Activated T-helper 2 cell treated with anti-CD3 and anti-CD28 coated beads, Interferon-gamma antibody, Interleukin-2, Interleukin-4, amounts not matched to agents 10 μg/mL and 5 μg/mL and 100 μg/mL, durations not matched to agents 14 hours and 24 hours and 36 hours (primary cell): ENCODE measurements at regions not wholly inside any gene's neighbourhood (a gene's known extent, or its start where the extent isn't known, plus 50 kb on each side); places are given as distances from the start of the nearest gene placed in this dataset.

Experiments
- DNase-seq: peaks from one replicate; pipeline ENCODE4 v3.0.0; 2021; ENCODE audit warnings: low spot score
- H3K27ac Mint-ChIP-seq: one replicate; pipeline ENCODE4 v1.8.0; 2021; ENCODE audit warnings: mixed read lengths
- H3K27me3 Mint-ChIP-seq: one replicate; pipeline ENCODE4 v1.8.0; 2021; ENCODE audit warnings: low read depth, mixed read lengths
- H3K36me3 Mint-ChIP-seq: one replicate; pipeline ENCODE4 v1.8.0; 2021; ENCODE audit warnings: low read depth, mixed read lengths
- H3K4me1 Mint-ChIP-seq: one replicate; pipeline ENCODE4 v1.8.0; 2021; ENCODE audit warnings: low read depth, mixed read lengths
- H3K4me3 Mint-ChIP-seq: one replicate; pipeline ENCODE4 v1.8.0; 2021; ENCODE audit warnings: low read depth, mild to moderate bottlenecking, moderate library complexity, mixed read lengths
- H3K9me3 Mint-ChIP-seq: one replicate; pipeline ENCODE4 v1.8.0; 2021; ENCODE audit warnings: mixed read lengths
- intact Hi-C: fragments of 100-400 bp; cut with micrococcal nuclease; formaldehyde crosslinking; loops from one replicate; pipeline ENCODE4 v1.15.1; 2023

- H3K4me1 Mint-ChIP-seq = peaks cover 2% of the 10 kb centered on the region
- no peaks in the 10 kb centered on the region for H3K27me3 Mint-ChIP-seq
- H3K9me3 Mint-ChIP-seq = peaks cover 6% of the 10 kb centered on the region
- intact Hi-C loops = no loop called here
- H3K27ac Mint-ChIP-seq = no peak overlapping the region
- H3K4me3 Mint-ChIP-seq = no peak overlapping the region
- no peak for DNase-seq
- H3K36me3 Mint-ChIP-seq = no peaks in the 10 kb centered on the region
These were observed 73.4 kb upstream of the GSE1 start for GRCh38 chr16:85539629-85540291.

- Mint-ChIP-seq H3K36me3 (no peaks in the 10 kb centered on the region), H3K9me3 (peaks cover 6% of the 10 kb centered on the region), H3K27ac (no peak overlapping the region), H3K27me3 (no peaks in the 10 kb centered on the region), H3K4me3 (no peak overlapping the region), H3K4me1 (no peaks in the 10 kb centered on the region)
- intact Hi-C loops = no loop called here
- DNase-seq = no peak
These were observed 71.9 kb upstream of the GSE1 start for GRCh38 chr16:85541181-85541580.

GRCh38 chr16:85541619-85541979, 71.5 kb upstream of the GSE1 start:
- intact Hi-C loops = no loop called here
- Mint-ChIP-seq H3K4me3 (no peak overlapping the region), H3K4me1 (no peaks in the 10 kb centered on the region), H3K36me3 (no peaks in the 10 kb centered on the region), H3K27me3 (no peaks in the 10 kb centered on the region), H3K9me3 (peaks cover 6% of the 10 kb centered on the region), H3K27ac (no peak overlapping the region)
- no peak for DNase-seq

- intact Hi-C loops = no loop called here
- no peaks in the 10 kb centered on the region for H3K36me3 Mint-ChIP-seq
- H3K4me3 Mint-ChIP-seq = no peak overlapping the region
- no peaks in the 10 kb centered on the region for H3K4me1 Mint-ChIP-seq
- no peaks in the 10 kb centered on the region for H3K27me3 Mint-ChIP-seq
- peaks cover 6% of the 10 kb centered on the region for H3K9me3 Mint-ChIP-seq
- no peak overlapping the region for H3K27ac Mint-ChIP-seq
- no peak for DNase-seq
These were observed 70.9 kb upstream of the GSE1 start for GRCh38 chr16:85541980-85542900.

- Mint-ChIP-seq H3K4me1 (no peaks in the 10 kb centered on the region), H3K27ac (no peak overlapping the region), H3K9me3 (peaks cover 6% of the 10 kb centered on the region), H3K27me3 (no peaks in the 10 kb centered on the region), H3K36me3 (no peaks in the 10 kb centered on the region), H3K4me3 (no peak overlapping the region)
- DNase-seq = no peak
- intact Hi-C loops = no loop called here
These were observed 69.6 kb upstream of the GSE1 start for GRCh38 chr16:85543536-85543935.

- intact Hi-C loops = no loop called here
- Mint-ChIP-seq H3K27me3 (no peaks in the 10 kb centered on the region), H3K4me1 (no peaks in the 10 kb centered on the region), H3K36me3 (no peaks in the 10 kb centered on the region), H3K9me3 (peaks cover 6% of the 10 kb centered on the region), H3K4me3 (no peak overlapping the region), H3K27ac (no peak overlapping the region)
- no peak for DNase-seq
These were observed 69.1 kb upstream of the GSE1 start for GRCh38 chr16:85544016-85544415.

GRCh38 chr16:85544668-85545067, 68.5 kb upstream of the GSE1 start:
- no peak overlapping the region for H3K27ac Mint-ChIP-seq
- no peak overlapping the region for H3K4me3 Mint-ChIP-seq
- no peaks in the 10 kb centered on the region for H3K27me3 Mint-ChIP-seq
- H3K9me3 Mint-ChIP-seq = peaks cover 4% of the 10 kb centered on the region
- DNase-seq = no peak
- intact Hi-C loops = no loop called here
- H3K4me1 Mint-ChIP-seq = no peaks in the 10 kb centered on the region
- H3K36me3 Mint-ChIP-seq = no peaks in the 10 kb centered on the region

GRCh38 chr16:85545227-85545818, 67.8 kb upstream of the GSE1 start:
- no peaks in the 10 kb centered on the region for H3K36me3 Mint-ChIP-seq
- DNase-seq = no peak
- no peak overlapping the region for H3K27ac Mint-ChIP-seq
- H3K27me3 Mint-ChIP-seq = no peaks in the 10 kb centered on the region
- no peaks in the 10 kb centered on the region for H3K4me1 Mint-ChIP-seq
- H3K4me3 Mint-ChIP-seq = no peak overlapping the region
- intact Hi-C loops = no loop called here
- no peaks in the 10 kb centered on the region for H3K9me3 Mint-ChIP-seq

GRCh38 chr16:85546585-85547447, 66.3 kb upstream of the GSE1 start:
- intact Hi-C loops = no loop called here
- Mint-ChIP-seq H3K9me3 (no peaks in the 10 kb centered on the region), H3K27ac (no peak overlapping the region), H3K4me1 (peaks cover 3% of the 10 kb centered on the region), H3K4me3 (no peak overlapping the region), H3K27me3 (no peaks in the 10 kb centered on the region), H3K36me3 (no peaks in the 10 kb centered on the region)
- no peak for DNase-seq

GRCh38 chr16:85548375-85548774, 64.7 kb upstream of the GSE1 start:
- DNase-seq = no peak
- intact Hi-C loops = no loop called here
- no peak overlapping the region for H3K4me3 Mint-ChIP-seq
- no peak overlapping the region for H3K27ac Mint-ChIP-seq
- no peaks in the 10 kb centered on the region for H3K27me3 Mint-ChIP-seq
- no peaks in the 10 kb centered on the region for H3K9me3 Mint-ChIP-seq
- no peaks in the 10 kb centered on the region for H3K36me3 Mint-ChIP-seq
- peaks cover 9% of the 10 kb centered on the region for H3K4me1 Mint-ChIP-seq

GRCh38 chr16:85549766-85550421, 63.2 kb upstream of the GSE1 start:
- Mint-ChIP-seq H3K4me1 (peaks cover 14% of the 10 kb centered on the region), H3K27me3 (no peaks in the 10 kb centered on the region), H3K27ac (no peak overlapping the region), H3K9me3 (no peaks in the 10 kb centered on the region), H3K36me3 (peaks cover 3% of the 10 kb centered on the region), H3K4me3 (no peak overlapping the region)
- intact Hi-C loops = loop anchor here (10.0 kb wide), 2 partner anchors 135 to 1435 kb away; partner anchors contain the start of genes GINS2 and MBTPS1
- no peak for DNase-seq

GRCh38 chr16:85550422-85550864, 62.7 kb upstream of the GSE1 start:
- H3K9me3 Mint-ChIP-seq = no peaks in the 10 kb centered on the region
- H3K4me1 Mint-ChIP-seq = peaks cover 14% of the 10 kb centered on the region
- no peak overlapping the region for H3K4me3 Mint-ChIP-seq
- H3K36me3 Mint-ChIP-seq = peaks cover 3% of the 10 kb centered on the region
- H3K27me3 Mint-ChIP-seq = no peaks in the 10 kb centered on the region
- no peak overlapping the region for H3K27ac Mint-ChIP-seq
- DNase-seq = no peak
- intact Hi-C loops = loop anchor here (10.0 kb wide), 2 partner anchors 134 to 1436 kb away; partner anchors contain the start of genes GINS2 and MBTPS1
